GM23338 (cell line): ENCODE measurements at regions not wholly inside any gene's neighbourhood (a gene's known extent, or its start where the extent isn't known, plus 50 kb on each side); places are given as distances from the start of the nearest gene placed in this dataset.

Source experiments
- ATAC-seq: fragments of 200-7000 bp; cut with Tn5 transposase; 3 replicates; pipeline ENCODE4 v1.9.1; 2020
- DNase-seq: peaks from one replicate; pipeline ENCODE4 v3.0.0-alpha.2; 2015; ENCODE audit warnings: low spot score
- H2AFZ ChIP-seq: fragments of 200-600 bp; sonication (generic); 2 replicates; pipeline ENCODE4 v1.8.0; 2016; ENCODE audit warnings: antibody characterized with exemption, mild to moderate bottlenecking, moderate library complexity
- H3F3A ChIP-seq: fragments of 200-600 bp; sonication (generic); replicated peaks from 2 replicates; pipeline ENCODE4 v1.8.0; 2017; ENCODE audit warnings: antibody characterized with exemption, mixed run types, low read depth
- H3K27ac ChIP-seq: fragments of 200-600 bp; sonication (generic); 2 replicates; pipeline ENCODE4 v1.6.1; 2016; ENCODE audit warnings: low read depth
- H3K27me3 ChIP-seq: fragments of 200-600 bp; sonication (generic); 2 replicates; pipeline ENCODE4 v1.8.0; 2016; ENCODE audit warnings: mild to moderate bottlenecking, mixed run types, moderate library complexity; ENCODE audit not compliant: insufficient read depth
- H3K36me3 ChIP-seq: fragments of 200-600 bp; sonication (generic); 2 replicates; pipeline ENCODE4 v1.8.0; 2016; ENCODE audit warnings: mild to moderate bottlenecking; ENCODE audit not compliant: insufficient read depth
- H3K4me1 ChIP-seq: fragments of 200-600 bp; sonication (generic); 2 replicates; pipeline ENCODE4 v1.8.0; 2016; ENCODE audit warnings: mild to moderate bottlenecking, moderate library complexity; ENCODE audit not compliant: insufficient read depth
- H3K4me2 ChIP-seq: fragments of 200-600 bp; sonication (generic); 2 replicates; pipeline ENCODE4 v1.7.1; 2017; ENCODE audit warnings: mixed run types
- H3K4me3 ChIP-seq: fragments of 200-600 bp; sonication (generic); 2 replicates; pipeline ENCODE4 v1.6.1; 2016; ENCODE audit warnings: mixed run types
- H3K79me2 ChIP-seq: fragments of 200-600 bp; sonication (generic); replicated peaks from 2 replicates; pipeline ENCODE4 v1.8.0; 2017; ENCODE audit warnings: mild to moderate bottlenecking; ENCODE audit not compliant: insufficient read depth
- H3K9me2 ChIP-seq: fragments of 200-600 bp; sonication (generic); 2 replicates; pipeline ENCODE4 v1.8.0; 2017; ENCODE audit not compliant: insufficient read depth
- H4K20me1 ChIP-seq: fragments of 200-600 bp; sonication (generic); replicated peaks from 2 replicates; pipeline ENCODE4 v1.8.0; 2017; ENCODE audit warnings: mild to moderate bottlenecking; ENCODE audit not compliant: insufficient read depth
- H3K27ac Mint-ChIP-seq: 2 replicates; pipeline ENCODE4 v1.8.0; 2020; ENCODE audit warnings: inconsistent platforms, mild to moderate bottlenecking, moderate library complexity, mixed read lengths
- H3K27me3 Mint-ChIP-seq: 3 replicates; pipeline ENCODE4 v1.8.0; 2022; ENCODE audit warnings: low read depth, mild to moderate bottlenecking, moderate library complexity, mixed read lengths, inconsistent platforms; ENCODE audit not compliant: insufficient read depth, poor library complexity
- H3K36me3 Mint-ChIP-seq: 3 replicates; pipeline ENCODE4 v1.8.0; 2021; ENCODE audit warnings: low read depth, mild to moderate bottlenecking, inconsistent platforms, moderate library complexity, mixed read lengths
- H3K4me1 Mint-ChIP-seq: 3 replicates; pipeline ENCODE4 v1.8.0; 2020; ENCODE audit warnings: mild to moderate bottlenecking, inconsistent platforms, mixed read lengths
- H3K4me3 Mint-ChIP-seq: 3 replicates; pipeline ENCODE4 v1.8.0; 2021; ENCODE audit warnings: moderate library complexity, mild to moderate bottlenecking, inconsistent platforms, mixed read lengths
- H3K9me3 Mint-ChIP-seq: 3 replicates; pipeline ENCODE4 v1.8.0; 2020; ENCODE audit warnings: moderate library complexity, mild to moderate bottlenecking, inconsistent platforms, mixed read lengths
- EZH2 ChIP-seq: fragments of 200-600 bp; sonication (generic); IDR thresholded peaks from one replicate; pipeline ENCODE4 v1.8.0; 2017; ENCODE audit warnings: antibody characterized with exemption, mild to moderate bottlenecking, low read depth; ENCODE audit not compliant: unreplicated experiment
- EZH2phosphoT487 ChIP-seq: fragments of 200-600 bp; sonication (generic); IDR thresholded peaks from one replicate; pipeline ENCODE4 v1.8.1; 2018; ENCODE audit warnings: antibody characterized with exemption; ENCODE audit not compliant: unreplicated experiment
- JUNB ChIP-seq: IDR thresholded peaks from one replicate; pipeline ENCODE4 v1.6.1; 2016; ENCODE audit warnings: antibody characterized with exemption; ENCODE audit not compliant: unreplicated experiment
- NANOG ChIP-seq: IDR thresholded peaks from 2 replicates; pipeline ENCODE4 v1.6.1; 2016; ENCODE audit warnings: antibody characterized with exemption, borderline replicate concordance
- POLR2AphosphoS5 ChIP-seq: IDR thresholded peaks from 2 replicates; pipeline ENCODE4 v1.6.1; 2016; ENCODE audit warnings: antibody characterized with exemption, low read depth
- STAT1 ChIP-seq: IDR thresholded peaks from one replicate; pipeline ENCODE4 v1.6.1; 2016; ENCODE audit warnings: antibody characterized with exemption; ENCODE audit not compliant: unreplicated experiment
- ZNF114 ChIP-seq: fragments of 250-450 bp; sonication (Bioruptor Pico); IDR thresholded peaks from 2 replicates; pipeline ENCODE4 v1.5.0; 2020; ENCODE audit warnings: mild to moderate bottlenecking, moderate library complexity
- ZNF331 ChIP-seq: fragments of 250-450 bp; sonication (Bioruptor Pico); IDR thresholded peaks from 2 replicates; pipeline ENCODE4 v1.5.0; 2020; ENCODE audit warnings: low read depth, mild to moderate bottlenecking, moderate library complexity
- TF ChIP-seq, protein P1 (sequence below), 2 experiments: fragments of 200-600 bp in 1 of 2; sonication (generic) in 1 of 2; conservative IDR thresholded peaks; 2 replicates each; pipeline versions ENCODE4 v1.5.1 to v1.6.1; 2016 to 2017; ENCODE audit warnings: antibody characterized with exemption in 2 of 2, low read depth in 2 of 2, mild to moderate bottlenecking in 2 of 2, moderate library complexity in 1 of 2
- TF ChIP-seq, protein P2 (sequence below): IDR thresholded peaks from 2 replicates; pipeline ENCODE4 v1.6.1; 2016; ENCODE audit warnings: antibody characterized with exemption
- TF ChIP-seq, protein P3 (sequence below): IDR thresholded peaks from one replicate; pipeline ENCODE4 v1.6.1; 2018; ENCODE audit warnings: antibody characterized with exemption; ENCODE audit not compliant: unreplicated experiment

DNA sequence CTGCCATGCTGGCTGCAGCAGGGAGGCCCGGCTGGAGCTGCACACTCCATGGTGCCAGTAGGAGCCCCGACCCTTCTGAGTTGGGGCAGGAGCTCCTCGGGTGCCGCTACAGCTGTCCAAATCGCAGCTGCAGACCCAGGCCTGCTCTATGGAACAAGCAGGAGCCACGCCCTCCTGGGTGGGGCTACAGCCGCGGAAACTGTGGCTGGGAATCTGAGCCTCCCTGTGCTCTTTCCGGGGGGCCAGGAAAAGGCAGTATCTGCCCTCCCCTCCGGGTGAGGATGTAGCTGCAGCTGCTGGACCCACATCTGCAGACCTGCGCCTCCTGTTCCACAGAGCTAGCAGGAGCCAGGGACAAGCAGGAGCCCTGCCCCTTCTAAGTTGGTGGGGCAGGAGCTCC is 278.9 kb upstream of the ACTBL2 start:
- TF ChIP-seq, protein P1, sequence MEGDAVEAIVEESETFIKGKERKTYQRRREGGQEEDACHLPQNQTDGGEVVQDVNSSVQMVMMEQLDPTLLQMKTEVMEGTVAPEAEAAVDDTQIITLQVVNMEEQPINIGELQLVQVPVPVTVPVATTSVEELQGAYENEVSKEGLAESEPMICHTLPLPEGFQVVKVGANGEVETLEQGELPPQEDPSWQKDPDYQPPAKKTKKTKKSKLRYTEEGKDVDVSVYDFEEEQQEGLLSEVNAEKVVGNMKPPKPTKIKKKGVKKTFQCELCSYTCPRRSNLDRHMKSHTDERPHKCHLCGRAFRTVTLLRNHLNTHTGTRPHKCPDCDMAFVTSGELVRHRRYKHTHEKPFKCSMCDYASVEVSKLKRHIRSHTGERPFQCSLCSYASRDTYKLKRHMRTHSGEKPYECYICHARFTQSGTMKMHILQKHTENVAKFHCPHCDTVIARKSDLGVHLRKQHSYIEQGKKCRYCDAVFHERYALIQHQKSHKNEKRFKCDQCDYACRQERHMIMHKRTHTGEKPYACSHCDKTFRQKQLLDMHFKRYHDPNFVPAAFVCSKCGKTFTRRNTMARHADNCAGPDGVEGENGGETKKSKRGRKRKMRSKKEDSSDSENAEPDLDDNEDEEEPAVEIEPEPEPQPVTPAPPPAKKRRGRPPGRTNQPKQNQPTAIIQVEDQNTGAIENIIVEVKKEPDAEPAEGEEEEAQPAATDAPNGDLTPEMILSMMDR (conservative IDR thresholded peaks at IDR 0.05; ENCODE audit: low read depth in 2 of 2): no peak
- no peak for TF ChIP-seq EZH2phosphoT487
- H3K4me1 Mint-ChIP-seq: no peaks in the 10 kb centered on the region
- ATAC-seq: no peak
- no peaks in the 10 kb centered on the region for H3K36me3 ChIP-seq
- no peaks in the 10 kb centered on the region for H3K79me2 ChIP-seq
- H4K20me1 ChIP-seq: no peaks in the 10 kb centered on the region
- H3K9me3 Mint-ChIP-seq: peaks cover 4% of the 10 kb centered on the region; the same call in 1 of the 3 replicates
- no peak overlapping the region for H3K4me2 ChIP-seq
- H3K27me3 ChIP-seq: no peaks in the 10 kb centered on the region
- DNase-seq: no peak
- H2AFZ ChIP-seq: no peak overlapping the region
- H3F3A ChIP-seq: no peaks in the 10 kb centered on the region
- no peak overlapping the region for H3K4me3 Mint-ChIP-seq
- H3K9me2 ChIP-seq: peaks cover 10% of the 10 kb centered on the region; the same call in 1 of the 2 replicates
- H3K27me3 Mint-ChIP-seq: no peaks in the 10 kb centered on the region
- H3K4me3 ChIP-seq: no peak overlapping the region
- H3K36me3 Mint-ChIP-seq: no peaks in the 10 kb centered on the region
- H3K27ac Mint-ChIP-seq: no peak overlapping the region
- no peak overlapping the region for H3K27ac ChIP-seq
- no peaks in the 10 kb centered on the region for H3K4me1 ChIP-seq

DNA sequence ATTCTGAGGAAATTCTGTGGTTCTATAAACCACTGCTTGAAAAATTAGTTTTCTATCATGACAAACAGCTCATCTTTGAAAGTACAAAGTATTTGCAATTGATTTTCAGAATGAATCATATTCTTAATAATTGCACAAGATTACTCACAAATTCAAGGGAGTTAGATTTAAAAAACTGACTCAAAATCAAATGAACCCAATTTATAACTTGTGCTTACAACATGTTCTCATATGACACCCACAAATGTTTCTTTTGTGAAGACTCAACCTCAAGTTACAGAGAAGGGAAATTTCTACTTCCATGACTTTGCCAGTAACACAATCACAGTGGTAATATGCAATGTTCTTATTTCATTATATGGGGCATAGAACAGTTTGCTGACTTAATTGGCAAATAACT is 272.0 kb upstream of the ACTBL2 start:
- Mint-ChIP-seq H3K27me3 (no peaks in the 10 kb centered on the region), H3K36me3 (no peaks in the 10 kb centered on the region), H3K9me3 (no peaks in the 10 kb centered on the region), H3K4me1 (no peaks in the 10 kb centered on the region), H3K27ac (no peak overlapping the region), H3K4me3 (no peak overlapping the region)
- H3K36me3 ChIP-seq: no peaks in the 10 kb centered on the region
- TF ChIP-seq NANOG (no peak), STAT1 (no peak), ZNF331 (CRISPR knock-in tag) (no peak), EZH2 (no peak), ZNF114 (CRISPR knock-in tag) (no peak), POLR2AphosphoS5 (no peak), JUNB (no peak)
- TF ChIP-seq, protein P2, sequence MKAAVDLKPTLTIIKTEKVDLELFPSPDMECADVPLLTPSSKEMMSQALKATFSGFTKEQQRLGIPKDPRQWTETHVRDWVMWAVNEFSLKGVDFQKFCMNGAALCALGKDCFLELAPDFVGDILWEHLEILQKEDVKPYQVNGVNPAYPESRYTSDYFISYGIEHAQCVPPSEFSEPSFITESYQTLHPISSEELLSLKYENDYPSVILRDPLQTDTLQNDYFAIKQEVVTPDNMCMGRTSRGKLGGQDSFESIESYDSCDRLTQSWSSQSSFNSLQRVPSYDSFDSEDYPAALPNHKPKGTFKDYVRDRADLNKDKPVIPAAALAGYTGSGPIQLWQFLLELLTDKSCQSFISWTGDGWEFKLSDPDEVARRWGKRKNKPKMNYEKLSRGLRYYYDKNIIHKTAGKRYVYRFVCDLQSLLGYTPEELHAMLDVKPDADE: no peak
- TF ChIP-seq, protein P3, sequence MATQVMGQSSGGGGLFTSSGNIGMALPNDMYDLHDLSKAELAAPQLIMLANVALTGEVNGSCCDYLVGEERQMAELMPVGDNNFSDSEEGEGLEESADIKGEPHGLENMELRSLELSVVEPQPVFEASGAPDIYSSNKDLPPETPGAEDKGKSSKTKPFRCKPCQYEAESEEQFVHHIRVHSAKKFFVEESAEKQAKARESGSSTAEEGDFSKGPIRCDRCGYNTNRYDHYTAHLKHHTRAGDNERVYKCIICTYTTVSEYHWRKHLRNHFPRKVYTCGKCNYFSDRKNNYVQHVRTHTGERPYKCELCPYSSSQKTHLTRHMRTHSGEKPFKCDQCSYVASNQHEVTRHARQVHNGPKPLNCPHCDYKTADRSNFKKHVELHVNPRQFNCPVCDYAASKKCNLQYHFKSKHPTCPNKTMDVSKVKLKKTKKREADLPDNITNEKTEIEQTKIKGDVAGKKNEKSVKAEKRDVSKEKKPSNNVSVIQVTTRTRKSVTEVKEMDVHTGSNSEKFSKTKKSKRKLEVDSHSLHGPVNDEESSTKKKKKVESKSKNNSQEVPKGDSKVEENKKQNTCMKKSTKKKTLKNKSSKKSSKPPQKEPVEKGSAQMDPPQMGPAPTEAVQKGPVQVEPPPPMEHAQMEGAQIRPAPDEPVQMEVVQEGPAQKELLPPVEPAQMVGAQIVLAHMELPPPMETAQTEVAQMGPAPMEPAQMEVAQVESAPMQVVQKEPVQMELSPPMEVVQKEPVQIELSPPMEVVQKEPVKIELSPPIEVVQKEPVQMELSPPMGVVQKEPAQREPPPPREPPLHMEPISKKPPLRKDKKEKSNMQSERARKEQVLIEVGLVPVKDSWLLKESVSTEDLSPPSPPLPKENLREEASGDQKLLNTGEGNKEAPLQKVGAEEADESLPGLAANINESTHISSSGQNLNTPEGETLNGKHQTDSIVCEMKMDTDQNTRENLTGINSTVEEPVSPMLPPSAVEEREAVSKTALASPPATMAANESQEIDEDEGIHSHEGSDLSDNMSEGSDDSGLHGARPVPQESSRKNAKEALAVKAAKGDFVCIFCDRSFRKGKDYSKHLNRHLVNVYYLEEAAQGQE: no peak
- ATAC-seq (no peak), DNase-seq (no peak)
- H3F3A ChIP-seq: no peaks in the 10 kb centered on the region
- H2AFZ ChIP-seq: no peak overlapping the region
- no peak overlapping the region for H3K4me3 ChIP-seq
- no peak overlapping the region for H3K27ac ChIP-seq
- no peaks in the 10 kb centered on the region for H3K4me1 ChIP-seq
- no peak overlapping the region for H3K4me2 ChIP-seq
- peaks cover 7% of the 10 kb centered on the region for H3K9me2 ChIP-seq
- no peaks in the 10 kb centered on the region for H4K20me1 ChIP-seq
- no peaks in the 10 kb centered on the region for H3K27me3 ChIP-seq
- no peaks in the 10 kb centered on the region for H3K79me2 ChIP-seq
